ENCODE measurements at regions not wholly inside any gene's neighbourhood (a gene's known extent, or its start where the extent isn't known, plus 50 kb on each side); places are given as distances from the start of the nearest gene placed in this dataset.

- TF ChIP-seq POLR2AphosphoS5 (IDR thresholded peaks at IDR 0.05; ENCODE audit: low read depth, low read length) (no peak), POLR2A (IDR thresholded peaks at IDR 0.05; ENCODE audit: low read depth, low read length) (no peak)
Observed at GRCh38 chr14:104322531-104323366, 184.4 kb downstream of the KIF26A start.

All from GM12892 (cell line).